ENCODE measurements at regions not wholly inside any gene's neighbourhood (a gene's known extent, or its start where the extent isn't known, plus 50 kb on each side); places are given as distances from the start of the nearest gene placed in this dataset.

DNA sequence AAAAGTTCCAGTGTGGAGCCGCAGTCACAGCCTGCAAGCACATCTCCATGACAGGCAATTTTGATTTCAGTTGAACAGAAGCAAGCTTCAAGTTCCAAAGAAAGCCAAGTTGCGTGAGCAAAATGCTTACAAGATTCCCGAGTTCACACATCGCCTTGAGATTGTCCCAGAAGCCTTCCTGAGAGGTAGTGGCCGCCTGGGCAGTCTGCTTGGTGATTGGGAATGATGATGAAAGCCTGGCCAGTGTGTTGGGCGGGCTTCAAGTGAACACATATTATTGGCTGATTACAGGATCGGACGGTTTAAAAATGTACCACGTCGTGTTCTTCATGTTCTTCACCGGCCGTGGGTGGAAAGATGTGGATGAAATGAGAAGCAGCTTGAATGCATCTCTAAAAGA lies 185.5 kb downstream of the FOXL1 start:
- no peak overlapping the region for H3K27ac ChIP-seq
- H3K4me3 ChIP-seq: no peak overlapping the region
- H3K9me3 ChIP-seq: no peaks in the 10 kb centered on the region
- no peak for TF ChIP-seq Cebpa-rat (IDR thresholded peaks at IDR 0.05)
- H4K20me1 ChIP-seq: no peaks in the 10 kb centered on the region
- no peaks in the 10 kb centered on the region for H3K36me3 ChIP-seq
- no peak overlapping the region for H3K9ac ChIP-seq
- 0 out of 2 replicates have a peak, but pooled peaks cover 15% of the 10 kb centered on the region for H3K27me3 ChIP-seq
- H3K4me2 ChIP-seq: no peak overlapping the region
- H3K4me1 ChIP-seq: 0 out of 2 replicates have a peak, but pooled peaks cover 5% of the 10 kb centered on the region

DNA sequence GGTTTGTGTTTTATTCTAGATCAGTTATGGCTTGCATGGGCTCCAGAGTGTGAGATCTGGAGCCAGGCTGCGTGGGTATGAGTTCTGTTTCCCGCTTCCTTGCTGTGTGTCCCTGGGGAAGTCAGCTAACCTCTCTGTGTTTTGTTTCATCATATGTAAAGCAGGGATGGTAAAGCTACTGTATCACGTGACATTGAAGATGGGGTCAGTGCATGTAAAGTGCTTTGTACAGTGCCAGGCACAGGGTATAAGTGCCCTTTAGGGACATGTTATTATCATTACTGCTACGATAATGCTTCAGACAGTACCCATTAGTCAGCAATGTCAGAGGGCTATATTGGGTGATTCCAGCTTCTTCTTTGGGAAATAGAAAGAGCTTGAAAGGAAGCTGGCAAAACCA lies 186.2 kb downstream of the FOXL1 start:
- no peak for TF ChIP-seq Cebpa-rat (IDR thresholded peaks at IDR 0.05)
- Histone ChIP-seq H3K27me3 (0 out of 2 replicates have a peak, but pooled peaks cover 14% of the 10 kb centered on the region), H4K20me1 (no peaks in the 10 kb centered on the region), H3K9ac (no peak overlapping the region), H3K4me1 (0 out of 2 replicates have a peak, but pooled peaks cover 5% of the 10 kb centered on the region), H3K4me2 (no peak overlapping the region), H3K4me3 (no peak overlapping the region), H3K9me3 (no peaks in the 10 kb centered on the region), H3K27ac (no peak overlapping the region), H3K36me3 (no peaks in the 10 kb centered on the region)

DNA sequence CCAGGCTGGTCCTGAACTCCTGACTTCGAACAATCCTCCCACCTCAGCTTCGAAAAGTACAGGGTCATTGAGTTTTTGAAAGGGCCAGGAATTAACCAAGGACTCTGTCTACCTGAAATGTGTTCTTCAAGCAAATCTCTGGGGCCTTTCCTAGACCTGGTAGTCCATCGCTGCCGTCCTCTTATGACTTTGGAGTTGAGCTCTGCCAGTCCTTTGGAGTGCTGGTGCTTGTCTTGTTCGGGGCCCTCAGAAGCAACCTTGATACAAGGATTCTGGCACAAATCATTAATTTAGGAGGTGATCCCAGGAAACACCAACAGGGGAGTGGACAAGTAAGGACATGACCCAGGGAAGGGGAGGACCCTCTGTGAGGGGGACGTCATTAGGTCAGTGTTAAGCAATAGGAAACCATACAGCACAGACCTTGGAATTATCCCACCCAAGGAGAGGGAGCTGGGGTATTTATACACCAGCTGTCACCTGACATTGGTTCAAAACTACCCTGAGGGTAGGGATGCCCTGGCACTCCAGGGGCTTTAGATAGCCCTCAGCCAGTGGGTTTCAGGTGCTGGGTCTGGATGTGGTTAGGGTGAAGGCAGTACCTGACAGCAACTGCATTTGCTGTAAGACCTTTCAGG lies 187.2 kb downstream of the FOXL1 start:
- 0 out of 2 replicates have a peak, but pooled peaks cover 11% of the 10 kb centered on the region for H3K27me3 ChIP-seq
- no peaks in the 10 kb centered on the region for H4K20me1 ChIP-seq
- 0 out of 2 replicates have a peak, but pooled peaks cover 5% of the 10 kb centered on the region for H3K4me1 ChIP-seq
- TF ChIP-seq Cebpa-rat (IDR thresholded peaks at IDR 0.05): no peak
- H3K9ac ChIP-seq: no peak overlapping the region
- H3K4me3 ChIP-seq: no peak overlapping the region
- no peaks in the 10 kb centered on the region for H3K9me3 ChIP-seq
- no peak overlapping the region for H3K27ac ChIP-seq
- H3K4me2 ChIP-seq: no peak overlapping the region
- no peaks in the 10 kb centered on the region for H3K36me3 ChIP-seq

DNA sequence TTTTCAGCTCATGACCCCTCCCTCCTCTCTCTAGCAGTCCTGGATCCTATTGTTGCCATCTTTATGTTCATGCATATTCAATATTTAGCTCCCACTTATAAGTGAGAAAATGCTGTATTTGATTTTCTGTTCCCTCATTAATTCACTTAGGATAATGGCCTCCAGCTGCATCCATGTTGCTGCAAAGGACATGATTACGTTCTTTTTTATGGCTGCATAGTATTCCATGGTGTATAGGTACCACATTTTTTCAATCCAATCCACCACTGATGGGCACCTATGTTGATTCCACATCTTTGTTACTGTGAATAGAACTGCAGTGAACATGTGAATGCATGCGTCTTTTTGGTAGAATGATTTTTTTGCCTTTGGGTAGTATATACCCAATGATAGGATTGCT lies 188.4 kb downstream of the FOXL1 start:
- no peak overlapping the region for H3K27ac ChIP-seq
- H3K9ac ChIP-seq: no peak overlapping the region
- no peak for TF ChIP-seq Cebpa-rat (IDR thresholded peaks at IDR 0.05)
- no peak overlapping the region for H3K4me2 ChIP-seq
- 0 out of 2 replicates have a peak, but pooled peaks cover 6% of the 10 kb centered on the region for H3K27me3 ChIP-seq
- no peak overlapping the region for H3K4me3 ChIP-seq
- H3K4me1 ChIP-seq: 0 out of 2 replicates have a peak, but pooled peaks cover 2% of the 10 kb centered on the region
- no peaks in the 10 kb centered on the region for H3K9me3 ChIP-seq
- H3K36me3 ChIP-seq: no peaks in the 10 kb centered on the region
- H4K20me1 ChIP-seq: no peaks in the 10 kb centered on the region

DNA sequence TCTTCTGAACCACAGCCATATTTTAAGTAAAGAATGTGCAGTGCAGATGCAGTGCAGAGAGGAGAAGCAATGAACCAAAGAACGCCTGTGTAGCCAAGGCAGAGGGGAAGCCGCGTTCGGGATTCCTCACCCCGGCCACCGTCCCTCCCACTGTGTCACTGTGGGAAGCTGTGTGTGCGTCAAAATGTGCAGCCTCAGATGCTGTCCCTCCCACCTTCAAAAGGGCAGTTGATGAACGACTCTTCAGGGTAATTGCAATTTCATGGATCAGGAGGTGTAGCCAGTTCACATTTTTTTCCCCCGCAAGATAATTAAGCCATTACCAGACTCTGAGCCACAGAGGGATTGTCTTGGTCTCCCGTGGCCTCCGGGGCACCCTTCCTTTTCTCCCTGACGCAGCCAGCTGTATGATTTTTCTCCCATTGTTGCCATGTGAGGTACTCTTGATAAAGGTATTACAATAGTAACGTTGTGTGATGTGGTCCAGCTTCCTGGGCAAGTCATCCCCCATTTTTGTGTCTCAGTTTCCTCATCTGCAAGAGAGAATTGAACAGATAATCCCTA lies 190.0 kb downstream of the FOXL1 start:
- no peak for TF ChIP-seq Cebpa-rat (IDR thresholded peaks at IDR 0.05)
- no peaks in the 10 kb centered on the region for H3K4me1 ChIP-seq
- H4K20me1 ChIP-seq: no peaks in the 10 kb centered on the region
- H3K9me3 ChIP-seq: no peaks in the 10 kb centered on the region
- H3K36me3 ChIP-seq: no peaks in the 10 kb centered on the region
- H3K27me3 ChIP-seq: no peaks in the 10 kb centered on the region
- H3K27ac ChIP-seq: no peak overlapping the region
- no peak overlapping the region for H3K4me3 ChIP-seq
- H3K4me2 ChIP-seq: no peak overlapping the region
- H3K9ac ChIP-seq: no peak overlapping the region

DNA sequence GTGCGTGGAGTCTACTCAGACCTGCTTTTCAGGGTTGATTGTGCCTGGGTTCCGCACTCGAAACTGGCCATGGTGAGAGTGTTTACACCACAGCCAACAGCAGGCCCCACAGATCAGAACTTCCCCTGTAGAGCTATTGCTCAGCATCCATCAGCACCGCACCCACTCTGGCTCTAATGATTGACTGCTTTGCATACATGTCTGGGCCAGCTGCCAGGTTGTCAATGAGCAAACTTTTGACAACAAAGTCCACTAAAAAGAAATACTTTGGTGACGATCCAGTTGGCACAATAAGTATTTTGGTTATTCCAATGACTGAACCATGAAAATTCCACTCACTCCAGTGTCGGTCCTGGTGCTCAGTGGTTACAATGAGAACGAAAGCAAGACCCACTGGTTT lies 190.7 kb downstream of the FOXL1 start:
- Histone ChIP-seq H3K4me2 (no peak overlapping the region), H3K9me3 (no peaks in the 10 kb centered on the region), H3K4me3 (no peak overlapping the region), H3K4me1 (no peaks in the 10 kb centered on the region), H4K20me1 (no peaks in the 10 kb centered on the region), H3K36me3 (no peaks in the 10 kb centered on the region), H3K27ac (no peak overlapping the region), H3K9ac (no peak overlapping the region), H3K27me3 (no peaks in the 10 kb centered on the region)
- TF ChIP-seq Cebpa-rat (IDR thresholded peaks at IDR 0.05): no peak

DNA sequence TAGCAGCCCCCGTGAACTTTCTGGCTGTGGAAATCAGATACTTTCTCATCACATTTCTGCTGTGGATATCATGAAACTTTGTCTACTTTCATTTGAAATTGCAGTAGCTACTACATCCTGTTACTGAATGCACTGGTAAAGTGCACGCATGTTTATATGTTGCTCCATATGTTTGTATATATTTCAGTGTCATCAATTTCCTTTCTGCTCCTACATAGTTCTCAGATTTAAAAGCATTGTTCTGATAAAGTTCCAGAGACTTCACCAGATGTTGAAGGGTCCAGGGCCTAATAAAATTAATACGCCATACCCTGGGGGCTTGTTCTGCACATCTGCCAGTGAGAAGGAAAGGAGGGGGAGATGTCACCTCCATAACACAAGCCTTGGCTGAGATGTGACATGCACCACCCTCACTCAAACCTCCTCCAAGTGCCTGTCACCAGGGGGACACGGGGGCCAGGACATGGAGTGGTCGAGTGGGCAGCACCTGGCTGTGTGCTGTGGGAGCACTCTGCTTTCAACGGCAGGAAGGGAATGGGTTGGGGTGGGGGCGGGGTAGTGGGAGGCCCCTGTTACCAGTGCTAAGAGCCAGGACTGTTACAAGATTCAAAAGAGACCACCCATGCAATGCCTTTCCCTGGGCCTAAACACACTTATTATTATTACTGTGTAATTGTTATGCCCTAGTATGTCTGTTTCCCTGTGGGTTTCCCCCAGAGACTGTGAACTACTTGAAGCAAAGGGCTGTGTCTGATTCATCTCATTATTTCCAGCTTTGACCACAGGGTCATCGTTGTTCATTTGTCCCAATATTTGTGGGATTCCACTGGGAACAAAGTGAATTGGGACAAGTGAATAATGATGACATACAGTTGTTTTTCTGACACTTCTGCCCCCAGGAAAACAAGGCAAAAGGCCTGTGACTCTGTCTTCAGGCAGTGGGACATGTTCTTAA lies 193.4 kb downstream of the FOXL1 start:
- Histone ChIP-seq H3K27me3 (no peaks in the 10 kb centered on the region), H3K4me2 (no peak overlapping the region), H4K20me1 (no peaks in the 10 kb centered on the region), H3K36me3 (no peaks in the 10 kb centered on the region), H3K27ac (no peak overlapping the region), H3K4me3 (no peak overlapping the region), H3K9ac (no peak overlapping the region), H3K4me1 (no peaks in the 10 kb centered on the region), H3K9me3 (no peaks in the 10 kb centered on the region)
- TF ChIP-seq Cebpa-rat (IDR thresholded peaks at IDR 0.05): no peak

DNA sequence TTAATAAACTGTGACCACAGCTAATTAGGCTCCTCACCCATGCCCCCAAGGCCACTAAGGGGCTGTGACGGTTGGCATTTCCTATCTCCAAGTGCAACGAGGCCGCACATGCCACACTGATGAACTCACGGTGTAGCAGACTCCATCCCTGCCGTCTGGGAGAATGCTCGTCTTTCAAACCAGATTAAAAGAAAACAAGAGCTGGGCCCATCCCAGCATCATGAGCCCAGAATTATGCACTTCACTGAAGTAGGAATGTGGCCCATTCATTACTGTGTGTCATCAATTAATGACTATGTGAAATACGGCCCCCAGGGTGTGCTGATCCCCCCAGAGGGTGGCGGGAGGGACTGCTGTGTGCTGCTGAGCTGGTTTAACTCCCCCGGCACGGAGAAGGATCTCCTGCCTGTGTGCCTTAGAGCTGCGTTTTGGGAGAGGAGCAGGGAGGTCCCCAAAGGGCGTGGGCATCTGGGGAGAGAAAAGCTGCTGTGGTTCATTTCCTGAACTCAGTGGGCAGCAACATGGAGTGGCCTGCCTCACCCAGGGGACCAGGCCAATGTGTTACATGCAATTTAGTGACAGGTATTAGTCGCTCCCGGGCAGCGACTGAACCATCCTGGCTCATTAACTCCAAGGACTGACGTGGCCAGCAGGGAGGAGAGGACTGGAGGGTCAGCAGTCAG lies 194.5 kb downstream of the FOXL1 start:
- no peak for TF ChIP-seq Cebpa-rat (IDR thresholded peaks at IDR 0.05)
- H3K4me2 ChIP-seq: no peak overlapping the region
- no peaks in the 10 kb centered on the region for H3K9me3 ChIP-seq
- no peaks in the 10 kb centered on the region for H4K20me1 ChIP-seq
- no peaks in the 10 kb centered on the region for H3K27me3 ChIP-seq
- no peaks in the 10 kb centered on the region for H3K4me1 ChIP-seq
- H3K4me3 ChIP-seq: no peak overlapping the region
- no peak overlapping the region for H3K9ac ChIP-seq
- H3K27ac ChIP-seq: no peak overlapping the region
- H3K36me3 ChIP-seq: no peaks in the 10 kb centered on the region

DNA sequence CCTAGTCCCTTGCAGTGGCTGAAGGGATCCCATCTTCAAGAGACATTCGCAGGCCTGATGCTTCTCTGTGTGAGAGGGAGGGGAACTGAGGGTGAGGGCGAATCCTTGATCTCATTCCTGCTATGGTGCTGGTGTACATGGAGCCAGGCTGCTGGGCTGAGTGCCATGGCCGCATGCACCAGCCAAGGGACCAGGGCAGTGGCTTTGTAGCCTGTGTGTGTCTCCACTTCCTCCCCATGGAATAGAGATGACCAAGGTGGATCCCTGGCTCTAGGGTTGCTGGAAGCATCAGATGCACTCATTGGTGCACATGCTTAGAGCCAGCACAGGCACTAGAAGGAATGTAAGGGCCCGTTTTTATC lies 195.0 kb downstream of the FOXL1 start:
- no peak overlapping the region for H3K27ac ChIP-seq
- no peak for TF ChIP-seq Cebpa-rat (IDR thresholded peaks at IDR 0.05)
- H3K4me1 ChIP-seq: no peaks in the 10 kb centered on the region
- no peaks in the 10 kb centered on the region for H3K27me3 ChIP-seq
- no peaks in the 10 kb centered on the region for H3K9me3 ChIP-seq
- H3K4me2 ChIP-seq: no peak overlapping the region
- no peaks in the 10 kb centered on the region for H3K36me3 ChIP-seq
- no peaks in the 10 kb centered on the region for H4K20me1 ChIP-seq
- no peak overlapping the region for H3K4me3 ChIP-seq
- H3K9ac ChIP-seq: no peak overlapping the region

All from BLaER1 (cell line).